Spleen (tissue), 7 donors: ENCODE measurements at regions not wholly inside any gene's neighbourhood (a gene's known extent, or its start where the extent isn't known, plus 50 kb on each side); places are given as distances from the start of the nearest gene placed in this dataset.

Experiments used
- POLR2AphosphoS5 ChIP-seq, 3 donors: sonication (generic); formaldehyde crosslinking; IDR thresholded peaks; one replicate each; pipeline ENCODE4 v1.5.1; 2017; ENCODE audit warnings: antibody characterized with exemption in 3 of 3
- TF ChIP-seq, protein P1 (sequence below), 11 experiments: fragments of 200-600 bp in 7 of 11; fragments of 450-650 bp in 4 of 11; sonication (generic) in 4 of 11; IDR thresholded peaks in 8 of 11; conservative IDR thresholded peaks in 3 of 11; 1 replicate in 7 of 11; 2 replicates in 4 of 11; pipeline versions ENCODE4 v1.4.0 to v1.8.0; 2016 to 2021; ENCODE audit warnings: antibody characterized with exemption in 11 of 11, inconsistent platforms in 4 of 11, mild to moderate bottlenecking in 1 of 11
- donor health status: DM: no; HTN: no; CAD: no; lungs with moderate emphysema.
- donor health status: DM: no; HTN: no; CAD: no.
- donor health status: DM: no; HTN: no; CAD: no.

DNA sequence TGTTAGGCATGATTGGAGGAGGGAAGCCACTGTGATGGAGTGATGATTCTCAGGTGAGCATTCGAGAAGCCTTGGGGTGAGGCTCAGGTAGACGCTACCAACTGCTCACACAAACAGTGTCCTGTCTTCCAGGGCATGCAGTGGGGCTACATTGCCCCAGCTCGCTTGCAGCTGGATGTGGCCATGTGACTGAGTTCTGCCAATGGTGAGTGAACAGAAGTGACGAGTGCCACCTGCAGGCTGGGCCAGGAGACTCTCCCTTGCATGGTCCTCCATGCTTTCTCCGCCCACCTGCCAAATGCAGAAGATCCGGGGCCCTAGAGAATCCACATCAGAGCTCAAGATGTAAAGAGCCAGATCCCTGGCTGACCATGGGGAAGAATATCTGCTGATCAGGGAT lies 195.9 kb downstream of the BCR start:
- TF ChIP-seq, protein P1, sequence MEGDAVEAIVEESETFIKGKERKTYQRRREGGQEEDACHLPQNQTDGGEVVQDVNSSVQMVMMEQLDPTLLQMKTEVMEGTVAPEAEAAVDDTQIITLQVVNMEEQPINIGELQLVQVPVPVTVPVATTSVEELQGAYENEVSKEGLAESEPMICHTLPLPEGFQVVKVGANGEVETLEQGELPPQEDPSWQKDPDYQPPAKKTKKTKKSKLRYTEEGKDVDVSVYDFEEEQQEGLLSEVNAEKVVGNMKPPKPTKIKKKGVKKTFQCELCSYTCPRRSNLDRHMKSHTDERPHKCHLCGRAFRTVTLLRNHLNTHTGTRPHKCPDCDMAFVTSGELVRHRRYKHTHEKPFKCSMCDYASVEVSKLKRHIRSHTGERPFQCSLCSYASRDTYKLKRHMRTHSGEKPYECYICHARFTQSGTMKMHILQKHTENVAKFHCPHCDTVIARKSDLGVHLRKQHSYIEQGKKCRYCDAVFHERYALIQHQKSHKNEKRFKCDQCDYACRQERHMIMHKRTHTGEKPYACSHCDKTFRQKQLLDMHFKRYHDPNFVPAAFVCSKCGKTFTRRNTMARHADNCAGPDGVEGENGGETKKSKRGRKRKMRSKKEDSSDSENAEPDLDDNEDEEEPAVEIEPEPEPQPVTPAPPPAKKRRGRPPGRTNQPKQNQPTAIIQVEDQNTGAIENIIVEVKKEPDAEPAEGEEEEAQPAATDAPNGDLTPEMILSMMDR (IDR thresholded peaks at IDR 0.05 in 8 of 11, conservative IDR thresholded peaks at IDR 0.05 in 3 of 11) = peak in 4 of 11 experiments; percentile 29 to 50 (median 38)
- no peak for TF ChIP-seq POLR2AphosphoS5 (IDR thresholded peaks at IDR 0.05)
